SH-SY5Y (cell line): ENCODE measurements at regions not wholly inside any gene's neighbourhood (a gene's known extent, or its start where the extent isn't known, plus 50 kb on each side); places are given as distances from the start of the nearest gene placed in this dataset.

Experiments used
- GATA2 ChIP-seq: IDR thresholded peaks from 2 replicates; pipeline ENCODE4 v1.6.1; 2011; ENCODE audit warnings: mild to moderate bottlenecking, low read depth, low read length
- GATA3 ChIP-seq: IDR thresholded peaks from 2 replicates; pipeline ENCODE4 v1.6.1; 2011; ENCODE audit warnings: low read depth, mild to moderate bottlenecking, low read length, moderate library complexity

DNA sequence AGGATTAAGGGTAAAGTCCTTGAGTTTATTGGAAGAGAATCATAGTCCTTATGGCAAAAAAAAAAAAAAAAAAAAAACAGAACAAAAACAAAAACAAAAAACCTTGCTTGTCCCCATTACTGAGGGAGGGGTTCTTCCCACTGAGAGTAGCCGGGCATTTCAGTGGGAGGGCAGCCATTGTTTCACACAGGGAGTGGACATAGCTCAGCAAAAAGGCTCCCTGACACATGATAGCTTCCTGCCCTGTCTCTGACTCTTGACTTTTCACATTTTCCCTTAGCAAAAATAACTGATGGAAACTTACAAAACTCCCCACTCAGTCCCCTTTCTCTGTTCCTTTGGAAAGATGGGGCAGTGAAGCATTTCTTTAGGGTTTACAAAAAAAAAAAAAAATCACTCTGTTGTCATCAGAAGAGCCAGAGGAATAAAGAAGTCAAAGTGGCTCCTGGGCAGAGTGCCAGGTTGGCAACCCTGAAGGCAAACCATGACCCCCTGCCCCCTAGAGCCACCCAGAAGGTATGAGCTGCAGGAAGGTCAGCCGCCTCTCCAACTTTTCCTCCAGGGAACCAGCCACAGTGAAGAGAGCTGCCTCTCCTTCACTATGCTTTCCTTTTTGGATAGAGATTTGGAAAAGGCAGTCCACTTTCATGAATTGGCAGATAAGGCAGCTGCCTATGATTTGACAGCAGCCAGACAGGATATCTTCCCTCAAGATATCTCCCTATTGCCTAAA lies 170.6 kb downstream of the KDR start:
- no peak for TF ChIP-seq GATA2
- TF ChIP-seq GATA3, result no peak
